GM23338 (cell line): ENCODE measurements at regions not wholly inside any gene's neighbourhood (a gene's known extent, or its start where the extent isn't known, plus 50 kb on each side); places are given as distances from the start of the nearest gene placed in this dataset.

Experiments
- ATAC-seq: fragments of 200-7000 bp; cut with Tn5 transposase; 3 replicates; pipeline ENCODE4 v1.9.1; 2020
- DNase-seq: peaks from one replicate; pipeline ENCODE4 v3.0.0-alpha.2; 2015; ENCODE audit warnings: low spot score
- H2AFZ ChIP-seq: fragments of 200-600 bp; sonication (generic); 2 replicates; pipeline ENCODE4 v1.8.0; 2016; ENCODE audit warnings: antibody characterized with exemption, mild to moderate bottlenecking, moderate library complexity
- H3F3A ChIP-seq: fragments of 200-600 bp; sonication (generic); replicated peaks from 2 replicates; pipeline ENCODE4 v1.8.0; 2017; ENCODE audit warnings: antibody characterized with exemption, mixed run types, low read depth
- H3K27ac ChIP-seq: fragments of 200-600 bp; sonication (generic); 2 replicates; pipeline ENCODE4 v1.6.1; 2016; ENCODE audit warnings: low read depth
- H3K27me3 ChIP-seq: fragments of 200-600 bp; sonication (generic); 2 replicates; pipeline ENCODE4 v1.8.0; 2016; ENCODE audit warnings: mild to moderate bottlenecking, mixed run types, moderate library complexity; ENCODE audit not compliant: insufficient read depth
- H3K36me3 ChIP-seq: fragments of 200-600 bp; sonication (generic); 2 replicates; pipeline ENCODE4 v1.8.0; 2016; ENCODE audit warnings: mild to moderate bottlenecking; ENCODE audit not compliant: insufficient read depth
- H3K4me1 ChIP-seq: fragments of 200-600 bp; sonication (generic); 2 replicates; pipeline ENCODE4 v1.8.0; 2016; ENCODE audit warnings: mild to moderate bottlenecking, moderate library complexity; ENCODE audit not compliant: insufficient read depth
- H3K4me2 ChIP-seq: fragments of 200-600 bp; sonication (generic); 2 replicates; pipeline ENCODE4 v1.7.1; 2017; ENCODE audit warnings: mixed run types
- H3K4me3 ChIP-seq: fragments of 200-600 bp; sonication (generic); 2 replicates; pipeline ENCODE4 v1.6.1; 2016; ENCODE audit warnings: mixed run types
- H3K79me2 ChIP-seq: fragments of 200-600 bp; sonication (generic); replicated peaks from 2 replicates; pipeline ENCODE4 v1.8.0; 2017; ENCODE audit warnings: mild to moderate bottlenecking; ENCODE audit not compliant: insufficient read depth
- H3K9me2 ChIP-seq: fragments of 200-600 bp; sonication (generic); 2 replicates; pipeline ENCODE4 v1.8.0; 2017; ENCODE audit not compliant: insufficient read depth
- H4K20me1 ChIP-seq: fragments of 200-600 bp; sonication (generic); replicated peaks from 2 replicates; pipeline ENCODE4 v1.8.0; 2017; ENCODE audit warnings: mild to moderate bottlenecking; ENCODE audit not compliant: insufficient read depth
- H3K27ac Mint-ChIP-seq: 2 replicates; pipeline ENCODE4 v1.8.0; 2020; ENCODE audit warnings: inconsistent platforms, mild to moderate bottlenecking, moderate library complexity, mixed read lengths
- H3K27me3 Mint-ChIP-seq: 3 replicates; pipeline ENCODE4 v1.8.0; 2022; ENCODE audit warnings: low read depth, mild to moderate bottlenecking, moderate library complexity, mixed read lengths, inconsistent platforms; ENCODE audit not compliant: insufficient read depth, poor library complexity
- H3K36me3 Mint-ChIP-seq: 3 replicates; pipeline ENCODE4 v1.8.0; 2021; ENCODE audit warnings: low read depth, mild to moderate bottlenecking, inconsistent platforms, moderate library complexity, mixed read lengths
- H3K4me1 Mint-ChIP-seq: 3 replicates; pipeline ENCODE4 v1.8.0; 2020; ENCODE audit warnings: mild to moderate bottlenecking, inconsistent platforms, mixed read lengths
- H3K4me3 Mint-ChIP-seq: 3 replicates; pipeline ENCODE4 v1.8.0; 2021; ENCODE audit warnings: moderate library complexity, mild to moderate bottlenecking, inconsistent platforms, mixed read lengths
- H3K9me3 Mint-ChIP-seq: 3 replicates; pipeline ENCODE4 v1.8.0; 2020; ENCODE audit warnings: moderate library complexity, mild to moderate bottlenecking, inconsistent platforms, mixed read lengths
- CTCF ChIP-seq, 2 experiments: fragments of 200-600 bp in 1 of 2; sonication (generic) in 1 of 2; conservative IDR thresholded peaks; 2 replicates each; pipeline versions ENCODE4 v1.5.1 to v1.6.1; 2016 to 2017; ENCODE audit warnings: antibody characterized with exemption in 2 of 2, low read depth in 2 of 2, mild to moderate bottlenecking in 2 of 2, moderate library complexity in 1 of 2
- ETS1 ChIP-seq: IDR thresholded peaks from 2 replicates; pipeline ENCODE4 v1.6.1; 2016; ENCODE audit warnings: antibody characterized with exemption
- EZH2 ChIP-seq: fragments of 200-600 bp; sonication (generic); IDR thresholded peaks from one replicate; pipeline ENCODE4 v1.8.0; 2017; ENCODE audit warnings: antibody characterized with exemption, mild to moderate bottlenecking, low read depth; ENCODE audit not compliant: unreplicated experiment
- EZH2phosphoT487 ChIP-seq: fragments of 200-600 bp; sonication (generic); IDR thresholded peaks from one replicate; pipeline ENCODE4 v1.8.1; 2018; ENCODE audit warnings: antibody characterized with exemption; ENCODE audit not compliant: unreplicated experiment
- JUNB ChIP-seq: IDR thresholded peaks from one replicate; pipeline ENCODE4 v1.6.1; 2016; ENCODE audit warnings: antibody characterized with exemption; ENCODE audit not compliant: unreplicated experiment
- NANOG ChIP-seq: IDR thresholded peaks from 2 replicates; pipeline ENCODE4 v1.6.1; 2016; ENCODE audit warnings: antibody characterized with exemption, borderline replicate concordance
- POLR2AphosphoS5 ChIP-seq: IDR thresholded peaks from 2 replicates; pipeline ENCODE4 v1.6.1; 2016; ENCODE audit warnings: antibody characterized with exemption, low read depth
- REST ChIP-seq: IDR thresholded peaks from one replicate; pipeline ENCODE4 v1.6.1; 2018; ENCODE audit warnings: antibody characterized with exemption; ENCODE audit not compliant: unreplicated experiment
- ZNF114 ChIP-seq: fragments of 250-450 bp; sonication (Bioruptor Pico); IDR thresholded peaks from 2 replicates; pipeline ENCODE4 v1.5.0; 2020; ENCODE audit warnings: mild to moderate bottlenecking, moderate library complexity
- ZNF331 ChIP-seq: fragments of 250-450 bp; sonication (Bioruptor Pico); IDR thresholded peaks from 2 replicates; pipeline ENCODE4 v1.5.0; 2020; ENCODE audit warnings: low read depth, mild to moderate bottlenecking, moderate library complexity

GRCh38 chr3:69538281-69538680 lies 152.4 kb upstream of the FRMD4B start:
- Histone ChIP-seq H3K4me2 (no peak overlapping the region), H3K9me2 (no peaks in the 10 kb centered on the region), H3F3A (0 out of 2 replicates have a peak, but pooled peaks cover 4% of the 10 kb centered on the region), H3K79me2 (peaks cover 5% of the 10 kb centered on the region), H2AFZ (no peak overlapping the region), H3K27ac (no peak overlapping the region), H4K20me1 (no peaks in the 10 kb centered on the region; the same call in 1 of the 2 replicates), H3K27me3 (peaks cover 29% of the 10 kb centered on the region), H3K4me3 (no peak overlapping the region), H3K36me3 (no peaks in the 10 kb centered on the region), H3K4me1 (0 out of 2 replicates have a peak, but pooled peaks cover 8% of the 10 kb centered on the region)
- ATAC-seq (no peak), DNase-seq (no peak)
- H3K4me1 Mint-ChIP-seq: peaks cover 21% of the 10 kb centered on the region
- no peak overlapping the region for H3K4me3 Mint-ChIP-seq
- H3K9me3 Mint-ChIP-seq: no peaks in the 10 kb centered on the region
- no peaks in the 10 kb centered on the region for H3K36me3 Mint-ChIP-seq
- TF ChIP-seq POLR2AphosphoS5: no peak
- no peak for TF ChIP-seq EZH2phosphoT487
- TF ChIP-seq EZH2: no peak
- no peak for TF ChIP-seq ETS1
- TF ChIP-seq JUNB: no peak
- no peak for TF ChIP-seq REST
- TF ChIP-seq ZNF114 (CRISPR knock-in tag): no peak
- TF ChIP-seq ZNF331 (CRISPR knock-in tag): no peak
- TF ChIP-seq NANOG: no peak
- no peak for TF ChIP-seq CTCF (conservative IDR thresholded peaks at IDR 0.05; ENCODE audit: low read depth in 2 of 2)
- peaks cover 22% of the 10 kb centered on the region for H3K27me3 Mint-ChIP-seq
- no peak overlapping the region for H3K27ac Mint-ChIP-seq
